Activated naive CD4-positive, alpha-beta T cell treated with anti-CD3 and anti-CD28 coated beads, Interleukin-2, amount 50 U/mL, for 24 hours (primary cell): ENCODE measurements at regions not wholly inside any gene's neighbourhood (a gene's known extent, or its start where the extent isn't known, plus 50 kb on each side); places are given as distances from the start of the nearest gene placed in this dataset.
"Not testable (repeated sequence)": the region's sequence is repeated elsewhere in the genome, so short reads cannot be mapped to it uniquely, and the experiment has no call there.

ENCODE experiments used
- H3K27ac Mint-ChIP-seq: one replicate; pipeline ENCODE4 v1.8.0; 2021; ENCODE audit warnings: mild to moderate bottlenecking, mixed read lengths
- H3K27me3 Mint-ChIP-seq: one replicate; pipeline ENCODE4 v1.8.0; 2021; ENCODE audit warnings: mixed read lengths
- H3K36me3 Mint-ChIP-seq: one replicate; pipeline ENCODE4 v1.8.0; 2021; ENCODE audit warnings: mixed read lengths
- H3K4me1 Mint-ChIP-seq: one replicate; pipeline ENCODE4 v1.8.0; 2021; ENCODE audit warnings: mixed read lengths
- H3K4me3 Mint-ChIP-seq: one replicate; pipeline ENCODE4 v1.8.0; 2021; ENCODE audit warnings: mild to moderate bottlenecking, mixed read lengths
- H3K9me3 Mint-ChIP-seq: one replicate; pipeline ENCODE4 v1.8.0; 2021; ENCODE audit warnings: mixed read lengths

DNA sequence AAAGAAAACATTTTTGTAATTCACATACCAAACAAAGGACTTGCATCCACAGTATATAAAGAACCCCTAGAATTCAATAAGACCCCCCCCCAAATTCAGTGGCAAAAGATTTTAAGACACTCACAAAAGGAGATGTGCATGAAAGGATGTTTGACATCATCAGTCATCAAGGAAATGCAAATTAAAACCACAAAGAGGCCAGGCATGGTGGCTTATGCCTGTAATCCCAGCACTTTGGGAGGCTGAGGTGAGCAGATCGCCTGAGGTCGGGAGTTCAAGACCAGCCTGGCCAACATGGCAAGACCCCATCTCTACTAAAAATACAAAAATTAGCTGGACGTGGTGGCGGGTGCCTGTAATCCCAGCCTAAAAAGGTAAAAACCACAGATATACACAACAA lies 61.3 kb downstream of the AIPL1 start:
- H3K9me3 Mint-ChIP-seq, H3K36me3 Mint-ChIP-seq: not testable (repeated sequence)
- peak overlapping the region; percentile 68 for H3K27ac Mint-ChIP-seq
- H3K4me1 Mint-ChIP-seq: peaks cover 20% of the 10 kb centered on the region
- H3K27me3 Mint-ChIP-seq: peaks cover 14% of the 10 kb centered on the region
- peak overlapping the region; percentile 15 for H3K4me3 Mint-ChIP-seq

DNA sequence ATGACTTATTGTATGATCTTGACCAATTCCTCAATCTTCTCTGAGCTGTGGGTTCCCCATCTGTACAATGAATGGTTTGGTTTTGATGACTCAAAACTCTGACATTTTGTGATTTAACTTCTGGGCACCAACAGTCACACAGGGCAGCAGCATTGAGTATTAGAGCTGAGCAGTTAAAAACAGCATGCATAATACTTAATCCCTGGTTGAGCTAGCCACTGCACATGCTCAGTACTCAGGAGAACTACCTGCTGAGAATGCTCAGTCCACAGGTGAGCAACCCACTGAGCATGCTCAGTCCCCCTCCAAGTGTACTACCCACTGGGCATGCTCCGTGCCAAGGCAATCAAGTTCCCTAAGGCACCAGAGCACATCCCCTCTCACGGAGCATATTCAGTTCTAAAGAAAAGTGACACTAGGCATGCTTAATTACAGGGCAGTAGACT lies 68.7 kb downstream of the AIPL1 start:
- Mint-ChIP-seq H3K4me3 (no peak overlapping the region), H3K27me3 (peaks cover 31% of the 10 kb centered on the region), H3K9me3 (no peaks in the 10 kb centered on the region), H3K4me1 (no peaks in the 10 kb centered on the region), H3K27ac (no peak overlapping the region), H3K36me3 (no peaks in the 10 kb centered on the region)

DNA sequence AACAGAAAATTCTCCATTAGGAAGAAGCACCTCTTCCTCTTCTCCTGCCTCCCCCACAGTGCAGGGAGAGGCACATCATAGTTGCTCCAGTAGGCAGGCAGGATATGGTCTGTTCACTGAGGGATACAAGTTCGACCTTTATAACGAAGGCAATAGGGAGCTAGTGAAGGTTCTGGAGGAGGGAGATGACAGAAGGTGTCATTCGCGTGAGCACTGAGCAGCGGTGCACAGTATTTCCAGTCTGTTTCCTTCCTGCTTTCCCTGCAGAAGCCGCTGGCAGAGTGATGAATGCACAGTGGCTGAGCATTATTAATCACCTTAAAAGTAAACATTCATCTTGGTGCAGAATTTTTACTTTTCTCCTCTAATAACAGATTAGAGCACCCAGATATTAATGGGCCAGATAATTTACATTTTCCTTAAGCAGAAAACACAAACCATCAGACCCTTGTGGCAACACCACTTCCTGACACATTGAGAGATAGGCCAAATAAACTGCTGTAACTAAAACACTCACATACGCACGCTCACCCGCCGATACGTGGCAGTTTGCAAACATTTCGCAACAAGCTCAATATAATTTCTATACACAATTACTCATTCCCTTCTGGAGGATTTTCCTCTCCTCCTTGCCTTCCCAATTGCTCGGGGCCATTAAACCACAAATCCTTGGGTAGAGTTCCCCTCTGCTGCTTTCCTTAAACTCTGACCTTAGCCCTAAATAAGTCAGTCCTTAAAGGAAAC lies 69.5 kb downstream of the AIPL1 start:
- Mint-ChIP-seq H3K4me3 (no peak overlapping the region), H3K9me3 (no peaks in the 10 kb centered on the region), H3K4me1 (no peaks in the 10 kb centered on the region), H3K27ac (no peak overlapping the region), H3K36me3 (no peaks in the 10 kb centered on the region), H3K27me3 (peaks cover 30% of the 10 kb centered on the region)

DNA sequence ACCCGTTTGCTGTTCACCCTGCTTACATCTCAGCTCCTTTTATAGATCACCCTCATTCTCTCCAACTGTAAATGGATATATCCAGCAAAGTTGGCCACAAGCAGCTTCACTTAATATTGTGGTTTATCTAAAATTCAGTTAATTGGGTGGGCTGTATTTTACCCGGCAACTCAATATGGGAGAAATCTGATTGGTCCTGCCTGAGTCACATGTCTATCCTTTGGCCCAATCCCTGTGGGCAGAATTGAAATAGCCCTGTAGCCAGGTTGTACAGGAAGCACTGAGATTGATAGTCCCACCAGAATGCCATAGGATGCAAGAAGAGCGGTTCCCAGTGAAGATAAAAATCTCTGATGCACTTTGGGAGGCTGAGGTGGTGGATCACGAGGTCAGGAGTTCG lies 73.2 kb downstream of the AIPL1 start:
- Mint-ChIP-seq H3K9me3 (no peaks in the 10 kb centered on the region), H3K4me3 (no peak overlapping the region), H3K36me3 (no peaks in the 10 kb centered on the region), H3K4me1 (no peaks in the 10 kb centered on the region), H3K27me3 (peaks cover 30% of the 10 kb centered on the region), H3K27ac (no peak overlapping the region)

DNA sequence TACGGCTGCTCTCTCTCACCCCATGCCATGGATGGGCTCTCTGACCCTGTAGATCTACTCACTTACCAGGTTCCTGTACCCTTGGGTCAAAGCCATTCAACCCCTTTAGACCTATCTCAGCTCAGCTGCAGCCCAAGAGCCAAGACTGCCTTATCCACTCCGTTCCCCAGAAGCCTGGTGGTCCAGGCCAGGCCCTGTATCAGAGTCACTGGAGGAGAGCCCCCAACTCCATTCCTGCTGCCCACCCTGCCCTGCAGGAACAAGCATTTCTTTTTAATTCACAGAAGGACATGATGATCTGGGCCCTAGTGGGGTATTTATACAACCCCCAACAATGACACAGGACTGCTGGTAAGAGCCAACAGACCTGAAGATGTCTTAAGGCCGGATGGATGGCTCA lies 76.8 kb downstream of the AIPL1 start:
- no peaks in the 10 kb centered on the region for H3K9me3 Mint-ChIP-seq
- H3K27ac Mint-ChIP-seq: no peak overlapping the region
- H3K4me3 Mint-ChIP-seq: no peak overlapping the region

DNA sequence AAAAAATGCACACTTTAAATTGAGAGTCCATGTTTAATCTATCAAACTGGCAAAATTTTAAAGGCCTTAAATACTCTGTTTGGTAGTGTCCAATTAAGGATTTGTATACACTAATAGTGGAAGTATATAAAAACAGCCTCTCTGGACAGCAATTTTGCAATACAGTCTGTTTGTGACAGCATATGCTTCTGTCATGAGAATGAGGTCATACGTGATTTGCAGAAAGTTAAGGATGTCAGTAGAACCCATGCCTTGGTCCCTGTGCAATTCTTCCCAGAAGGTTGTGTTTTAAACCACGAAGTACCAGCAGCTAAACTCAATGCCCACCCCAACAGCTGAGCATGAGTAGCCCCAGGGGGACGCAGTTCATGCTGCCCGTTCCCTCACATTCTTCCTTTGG lies 78.4 kb downstream of the AIPL1 start:
- no peak overlapping the region for H3K4me3 Mint-ChIP-seq
- no peaks in the 10 kb centered on the region for H3K36me3 Mint-ChIP-seq
- no peaks in the 10 kb centered on the region for H3K9me3 Mint-ChIP-seq
- H3K27ac Mint-ChIP-seq: no peak overlapping the region
- peaks cover 16% of the 10 kb centered on the region for H3K27me3 Mint-ChIP-seq
- H3K4me1 Mint-ChIP-seq: no peaks in the 10 kb centered on the region

More for the DNA sequence above, 76.8 kb downstream of the AIPL1 start:
- Mint-ChIP-seq H3K4me1 (no peaks in the 10 kb centered on the region), H3K36me3 (no peaks in the 10 kb centered on the region), H3K27me3 (peaks cover 22% of the 10 kb centered on the region)

DNA sequence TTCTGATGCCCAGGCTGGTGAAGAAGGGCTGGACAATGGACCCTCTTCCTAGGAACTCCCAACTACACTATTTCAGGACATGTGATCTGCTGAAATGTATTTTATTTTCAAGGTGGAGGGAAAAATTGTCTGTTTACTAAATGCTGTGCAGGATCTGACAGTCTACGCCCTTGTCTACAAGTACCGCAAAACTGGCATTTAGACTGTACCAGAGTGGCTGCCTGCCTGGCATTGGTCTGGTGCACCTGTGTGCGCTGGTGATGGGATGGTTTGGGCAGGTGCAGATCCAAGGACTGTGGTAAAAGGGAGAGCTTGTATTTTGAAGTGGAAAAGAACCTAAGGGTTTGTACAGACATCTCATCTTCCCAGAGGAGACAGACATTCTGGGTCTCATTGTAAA lies 79.7 kb downstream of the AIPL1 start:
- H3K9me3 Mint-ChIP-seq: no peaks in the 10 kb centered on the region
- no peak overlapping the region for H3K27ac Mint-ChIP-seq
- peaks cover 16% of the 10 kb centered on the region for H3K27me3 Mint-ChIP-seq
- no peak overlapping the region for H3K4me3 Mint-ChIP-seq
- no peaks in the 10 kb centered on the region for H3K36me3 Mint-ChIP-seq
- H3K4me1 Mint-ChIP-seq: no peaks in the 10 kb centered on the region

DNA sequence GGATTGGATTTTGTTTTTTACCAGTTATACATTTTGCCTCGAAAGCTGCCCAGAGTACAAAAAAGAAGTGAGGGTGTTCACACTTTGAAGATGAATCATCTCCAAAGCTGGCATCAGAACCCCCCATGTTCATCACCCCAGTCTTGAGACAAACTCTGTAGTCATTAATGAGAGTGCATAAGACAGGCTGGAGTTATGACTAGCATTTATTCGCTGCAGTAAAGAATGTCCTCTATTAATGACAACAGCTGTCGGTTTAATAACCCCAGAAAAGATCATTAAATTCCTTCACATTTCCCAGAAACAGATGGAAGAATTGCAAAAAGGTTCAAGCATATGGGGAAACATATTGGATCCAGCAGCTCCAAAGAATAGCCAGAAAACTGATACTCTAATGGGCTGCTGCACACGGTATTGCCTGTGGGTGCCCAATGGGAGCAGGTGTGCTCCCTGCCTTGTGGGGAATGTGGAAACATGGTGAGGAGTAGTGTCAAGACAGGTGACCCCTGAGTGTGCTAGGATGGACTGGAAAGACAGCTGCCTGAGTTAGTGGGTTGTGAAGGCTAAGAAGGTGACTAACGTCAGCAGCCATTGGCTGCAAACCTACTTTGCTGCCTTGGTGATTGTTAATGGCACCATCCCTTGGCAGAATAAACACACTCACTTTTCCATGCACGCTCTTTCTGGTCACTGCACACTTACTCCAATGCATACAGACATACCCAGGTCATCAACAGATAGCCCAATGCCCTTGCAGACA lies 81.9 kb downstream of the AIPL1 start:
- H3K4me3 Mint-ChIP-seq: no peak overlapping the region
- H3K36me3 Mint-ChIP-seq: no peaks in the 10 kb centered on the region
- H3K9me3 Mint-ChIP-seq: no peaks in the 10 kb centered on the region
- no peaks in the 10 kb centered on the region for H3K4me1 Mint-ChIP-seq
- no peak overlapping the region for H3K27ac Mint-ChIP-seq
- peaks cover 21% of the 10 kb centered on the region for H3K27me3 Mint-ChIP-seq

DNA sequence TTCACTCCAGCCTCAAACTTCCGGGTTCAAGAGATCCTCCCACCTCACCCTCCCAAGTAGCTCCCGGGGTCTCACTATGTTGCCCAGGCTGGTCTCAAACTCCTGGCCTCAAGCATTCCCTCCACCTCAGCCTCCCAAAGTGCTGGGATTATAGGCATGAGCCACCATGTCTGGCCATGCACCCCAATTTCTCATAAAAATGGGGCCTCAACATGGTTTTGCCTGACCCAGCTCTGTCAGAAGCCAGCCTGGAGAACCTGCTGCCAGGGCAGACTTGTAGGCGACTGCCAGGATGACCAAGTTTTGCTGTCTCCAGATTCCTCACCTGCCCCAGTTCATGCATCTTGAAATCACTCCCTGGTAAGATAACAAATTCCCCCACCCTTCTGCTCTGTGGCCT lies 82.9 kb downstream of the AIPL1 start:
- H3K4me1 Mint-ChIP-seq: no peaks in the 10 kb centered on the region
- no peak overlapping the region for H3K4me3 Mint-ChIP-seq
- H3K9me3 Mint-ChIP-seq: no peaks in the 10 kb centered on the region
- no peaks in the 10 kb centered on the region for H3K36me3 Mint-ChIP-seq
- H3K27ac Mint-ChIP-seq: no peak overlapping the region
- H3K27me3 Mint-ChIP-seq: peaks cover 21% of the 10 kb centered on the region

DNA sequence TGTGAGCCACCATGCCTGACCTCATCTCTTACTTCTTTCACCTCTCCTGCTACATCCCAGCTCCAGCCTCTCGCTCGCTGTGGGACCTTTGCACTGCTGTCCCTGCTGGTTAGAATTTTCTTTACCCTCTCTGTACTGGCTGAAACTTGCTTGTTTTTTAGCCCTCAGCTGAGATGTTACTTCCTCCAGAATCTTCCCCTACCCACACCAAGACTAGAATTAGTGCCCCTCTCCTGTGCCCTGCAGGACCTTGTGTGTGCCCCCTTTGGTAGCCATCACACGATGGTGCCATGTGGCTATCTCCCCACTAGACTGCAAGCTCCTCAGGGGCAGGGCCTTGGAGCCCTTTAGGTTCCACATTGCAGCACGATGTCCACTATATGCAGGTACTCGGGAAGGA lies 84.1 kb downstream of the AIPL1 start:
- Mint-ChIP-seq H3K27ac (no peak overlapping the region), H3K9me3 (no peaks in the 10 kb centered on the region), H3K27me3 (peaks cover 20% of the 10 kb centered on the region), H3K4me3 (no peak overlapping the region), H3K4me1 (no peaks in the 10 kb centered on the region), H3K36me3 (no peaks in the 10 kb centered on the region)

DNA sequence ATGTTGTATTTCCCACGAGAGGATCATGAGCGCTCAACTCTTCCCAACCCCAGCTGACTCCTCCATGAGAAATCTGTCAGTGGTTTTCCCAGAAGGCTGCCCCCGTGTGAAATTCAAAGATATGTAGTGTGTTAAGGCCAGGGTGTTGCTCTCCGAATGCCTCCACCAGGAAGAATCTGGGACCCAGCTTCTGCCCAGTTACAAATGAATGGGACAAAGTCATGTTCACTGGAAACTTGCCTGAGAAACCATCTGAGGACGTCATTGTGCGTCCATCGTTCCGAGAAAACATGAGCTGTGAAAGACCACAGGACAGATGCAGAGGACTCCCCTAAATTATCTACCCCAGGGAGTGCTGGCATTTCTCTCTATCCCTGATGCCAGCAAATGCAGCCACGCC lies 86.0 kb downstream of the AIPL1 start:
- H3K4me3 Mint-ChIP-seq: no peak overlapping the region
- H3K36me3 Mint-ChIP-seq: no peaks in the 10 kb centered on the region
- peaks cover 15% of the 10 kb centered on the region for H3K27me3 Mint-ChIP-seq
- no peak overlapping the region for H3K27ac Mint-ChIP-seq
- no peaks in the 10 kb centered on the region for H3K4me1 Mint-ChIP-seq
- no peaks in the 10 kb centered on the region for H3K9me3 Mint-ChIP-seq

DNA sequence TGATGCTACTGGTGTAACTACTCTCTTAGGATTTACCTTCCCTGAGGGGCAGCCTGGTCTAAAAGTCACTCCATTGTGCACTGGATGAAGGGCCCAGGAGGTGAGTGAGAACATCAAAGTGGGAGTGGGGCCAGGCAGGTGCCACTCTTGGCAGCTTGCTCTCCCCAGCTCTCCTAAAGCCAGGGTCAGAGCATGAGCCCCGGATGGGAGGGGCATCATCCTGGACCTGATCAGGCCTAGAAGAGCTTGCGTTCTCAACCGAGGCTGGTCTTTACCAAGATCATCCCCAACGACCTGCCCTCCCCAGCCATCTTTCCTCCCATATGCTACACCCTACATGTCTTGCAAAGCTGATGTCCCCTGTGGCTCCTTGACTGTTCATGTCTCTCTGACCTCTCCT lies 87.1 kb downstream of the AIPL1 start:
- no peaks in the 10 kb centered on the region for H3K4me1 Mint-ChIP-seq
- H3K27me3 Mint-ChIP-seq: peaks cover 15% of the 10 kb centered on the region
- no peak overlapping the region for H3K27ac Mint-ChIP-seq
- H3K4me3 Mint-ChIP-seq: no peak overlapping the region
- H3K36me3 Mint-ChIP-seq: no peaks in the 10 kb centered on the region
- H3K9me3 Mint-ChIP-seq: no peaks in the 10 kb centered on the region

DNA sequence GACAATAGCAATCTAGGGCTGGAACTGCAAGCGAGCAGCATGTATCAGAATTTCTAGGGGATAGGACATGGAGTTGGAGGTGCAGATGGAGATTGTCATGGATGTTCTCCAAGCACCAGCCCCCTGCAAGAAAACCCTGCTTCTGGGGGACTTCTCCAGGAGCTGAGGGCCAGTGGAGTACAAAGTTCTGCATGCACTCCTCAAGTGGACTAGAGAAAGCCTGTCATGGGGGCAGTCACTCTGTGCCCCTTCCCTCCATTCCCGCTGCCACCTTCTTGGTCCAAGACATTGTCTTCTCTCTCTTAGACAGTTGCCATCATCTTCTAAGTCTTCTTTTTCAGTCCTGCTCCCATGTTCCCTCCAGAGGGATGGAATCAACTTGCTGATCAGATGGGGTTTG lies 87.9 kb downstream of the AIPL1 start:
- Mint-ChIP-seq H3K9me3 (no peaks in the 10 kb centered on the region), H3K4me3 (no peak overlapping the region), H3K36me3 (no peaks in the 10 kb centered on the region), H3K4me1 (no peaks in the 10 kb centered on the region), H3K27ac (no peak overlapping the region), H3K27me3 (peaks cover 14% of the 10 kb centered on the region)

DNA sequence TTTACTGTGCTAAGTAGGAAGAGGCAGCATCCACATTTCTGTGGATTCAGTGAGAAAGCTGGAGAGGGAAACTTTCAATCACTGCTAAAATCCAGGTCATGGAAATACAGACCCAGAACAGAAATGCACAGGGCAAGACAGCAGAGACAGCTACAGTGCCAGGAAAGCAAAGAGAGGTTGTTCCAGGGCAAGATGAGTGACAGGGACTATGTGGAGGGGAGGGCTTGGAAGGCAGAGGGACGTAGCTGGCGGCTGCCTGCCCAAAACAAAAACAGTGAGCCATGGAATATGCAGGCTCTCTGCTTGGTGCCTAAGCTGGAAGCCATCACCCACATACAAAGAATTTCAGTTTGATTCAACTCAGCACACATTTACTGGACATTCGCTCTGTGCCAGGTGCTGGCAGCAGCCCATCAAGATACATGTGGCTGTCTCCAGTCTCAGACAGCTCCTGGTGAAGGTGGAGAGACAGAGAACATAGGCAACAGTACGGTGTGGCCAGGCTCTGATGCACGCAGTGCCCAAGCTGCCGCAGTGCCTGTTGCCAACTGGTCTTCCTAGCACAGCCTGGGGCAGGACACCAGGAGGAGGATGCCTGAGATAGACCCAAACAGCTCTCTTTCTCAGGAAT lies 88.7 kb downstream of the AIPL1 start:
- H3K27ac Mint-ChIP-seq: no peak overlapping the region
- no peaks in the 10 kb centered on the region for H3K36me3 Mint-ChIP-seq
- no peaks in the 10 kb centered on the region for H3K4me1 Mint-ChIP-seq
- no peaks in the 10 kb centered on the region for H3K9me3 Mint-ChIP-seq
- no peak overlapping the region for H3K4me3 Mint-ChIP-seq
- H3K27me3 Mint-ChIP-seq: peaks cover 14% of the 10 kb centered on the region

DNA sequence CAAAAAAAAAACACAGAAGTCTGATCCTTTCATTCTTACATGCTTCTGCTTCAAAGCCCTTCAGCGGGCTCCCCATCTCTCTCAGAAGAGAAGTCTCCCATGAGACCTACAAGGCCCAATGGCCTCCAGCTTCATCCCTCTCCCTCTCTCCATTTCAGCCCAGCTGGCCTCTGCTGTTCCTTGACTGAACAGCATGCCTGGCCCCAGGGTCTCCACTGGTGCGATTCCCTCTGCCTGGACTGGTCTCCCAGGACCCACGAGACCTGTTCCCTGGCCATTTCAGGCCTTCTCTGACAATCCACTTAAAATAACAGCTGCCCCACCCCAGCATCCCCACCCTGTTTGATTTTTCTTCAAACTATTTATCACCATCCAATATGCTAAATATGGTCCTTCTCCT lies 91.2 kb downstream of the AIPL1 start:
- Mint-ChIP-seq H3K4me3 (no peak overlapping the region), H3K9me3 (no peaks in the 10 kb centered on the region)

DNA sequence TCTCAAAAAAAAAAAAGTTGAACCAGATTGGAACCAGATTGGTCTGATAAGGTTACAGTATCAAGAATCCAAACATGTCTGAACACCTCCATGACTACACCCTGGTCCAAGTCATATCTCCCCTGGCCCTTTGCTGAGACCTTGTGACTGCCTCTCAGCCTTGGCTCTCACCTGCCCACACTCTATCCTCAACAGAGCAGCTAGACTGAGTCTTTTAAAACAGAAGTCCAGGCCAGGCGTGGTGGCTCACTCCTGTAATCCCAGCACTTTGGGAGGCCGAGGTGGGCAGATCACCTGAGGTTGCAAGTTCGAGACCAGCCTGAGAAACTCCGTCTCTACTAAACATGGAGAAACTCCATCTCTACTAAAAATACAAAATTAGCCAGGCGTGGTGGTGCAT lies 91.7 kb downstream of the AIPL1 start:
- H3K9me3 Mint-ChIP-seq: no peaks in the 10 kb centered on the region
- H3K4me3 Mint-ChIP-seq: no peak overlapping the region
- peaks cover 2% of the 10 kb centered on the region for H3K27me3 Mint-ChIP-seq
- H3K36me3 Mint-ChIP-seq: no peaks in the 10 kb centered on the region
- H3K27ac Mint-ChIP-seq: no peak overlapping the region
- H3K4me1 Mint-ChIP-seq: no peaks in the 10 kb centered on the region

More for the DNA sequence above, 91.2 kb downstream of the AIPL1 start:
- no peak overlapping the region for H3K27ac Mint-ChIP-seq
- peaks cover 7% of the 10 kb centered on the region for H3K27me3 Mint-ChIP-seq
- H3K36me3 Mint-ChIP-seq: no peaks in the 10 kb centered on the region
- no peaks in the 10 kb centered on the region for H3K4me1 Mint-ChIP-seq
